Fibroblast of lung (primary cell): ENCODE measurements at regions not wholly inside any gene's neighbourhood (a gene's known extent, or its start where the extent isn't known, plus 50 kb on each side); places are given as distances from the start of the nearest gene placed in this dataset.

ENCODE experiments used
- CTCF ChIP-seq, 2 donors: IDR thresholded peaks in 1 of 2; conservative IDR thresholded peaks in 1 of 2; 1 replicate in 1 of 2; 2 replicates in 1 of 2; pipeline ENCODE4 v1.5.1; 2011 to 2012; ENCODE audit warnings: low read length in 2 of 2, control low read depth in 1 of 2, inconsistent platforms in 1 of 2, low read depth in 1 of 2, mild to moderate bottlenecking in 1 of 2
- EZH2 ChIP-seq: IDR thresholded peaks from 2 replicates; pipeline ENCODE4 v1.5.1; 2012; ENCODE audit warnings: low read length, control low read depth, mild to moderate bottlenecking; ENCODE audit errors: missing control alignments

- TF ChIP-seq CTCF (conservative IDR thresholded peaks at IDR 0.05 in 1 of 2, IDR thresholded peaks at IDR 0.05 in 1 of 2; ENCODE audit: low read depth in 1 of 2, low read length in 2 of 2) (no peak), EZH2 (no peak)
Observed at GRCh38 chr12:97017213-97017612, 110.2 kb downstream of the NEDD1 start.
